GM23248 (cell line): ENCODE measurements at regions not wholly inside any gene's neighbourhood (a gene's known extent, or its start where the extent isn't known, plus 50 kb on each side); places are given as distances from the start of the nearest gene placed in this dataset.

Experiments used
- DNase-seq: peaks from one replicate; pipeline ENCODE4 v3.0.0-alpha.2; 2015
- H2AFZ ChIP-seq: fragments of 200-600 bp; sonication (generic); 2 replicates; pipeline ENCODE4 v1.6.1; 2016; ENCODE audit warnings: antibody characterized with exemption
- H3F3A ChIP-seq: fragments of 200-600 bp; sonication (generic); 2 replicates; pipeline ENCODE4 v1.6.1; 2016; ENCODE audit warnings: mild to moderate bottlenecking, antibody characterized with exemption, mixed run types; ENCODE audit not compliant: insufficient read depth
- H3K27ac ChIP-seq: fragments of 200-600 bp; sonication (generic); 2 replicates; pipeline ENCODE4 v1.5.1; 2016; ENCODE audit warnings: mild to moderate bottlenecking
- H3K27me3 ChIP-seq: fragments of 200-600 bp; sonication (generic); replicated peaks from 2 replicates; pipeline ENCODE4 v1.6.1; 2016; ENCODE audit warnings: mild to moderate bottlenecking; ENCODE audit not compliant: insufficient read depth
- H3K36me3 ChIP-seq: fragments of 200-600 bp; sonication (generic); 2 replicates; pipeline ENCODE4 v1.6.1; 2016; ENCODE audit warnings: low read depth, mild to moderate bottlenecking
- H3K4me1 ChIP-seq: fragments of 200-600 bp; sonication (generic); 2 replicates; pipeline ENCODE4 v1.6.1; 2016; ENCODE audit warnings: mild to moderate bottlenecking; ENCODE audit not compliant: insufficient read depth
- H3K4me2 ChIP-seq: fragments of 200-600 bp; sonication (generic); one replicate; pipeline ENCODE4 v1.6.1; 2016; ENCODE audit warnings: mild to moderate bottlenecking; ENCODE audit not compliant: unreplicated experiment
- H3K4me3 ChIP-seq: fragments of 200-600 bp; sonication (generic); 2 replicates; pipeline ENCODE4 v1.5.1; 2016; ENCODE audit warnings: mild to moderate bottlenecking
- H3K79me2 ChIP-seq: fragments of 200-600 bp; sonication (generic); 2 replicates; pipeline ENCODE4 v1.6.1; 2016; ENCODE audit warnings: mild to moderate bottlenecking; ENCODE audit not compliant: insufficient read depth
- H3K9ac ChIP-seq: fragments of 200-600 bp; sonication (generic); 2 replicates; pipeline ENCODE4 v1.6.1; 2016; ENCODE audit warnings: mild to moderate bottlenecking
- H3K9me2 ChIP-seq: fragments of 200-600 bp; sonication (generic); 2 replicates; pipeline ENCODE4 v1.6.1; 2016; ENCODE audit warnings: mixed run types, mild to moderate bottlenecking, moderate library complexity; ENCODE audit not compliant: insufficient read depth
- H3K9me3 ChIP-seq: fragments of 200-600 bp; sonication (generic); one replicate; pipeline ENCODE4 v1.6.1; 2017; ENCODE audit warnings: low read depth
- H4K20me1 ChIP-seq: fragments of 200-600 bp; sonication (generic); 2 replicates; pipeline ENCODE4 v1.6.0; 2016; ENCODE audit not compliant: insufficient read depth
- EZH2 ChIP-seq: fragments of 200-600 bp; sonication (generic); IDR thresholded peaks from 2 replicates; pipeline ENCODE4 v1.6.1; 2018; ENCODE audit warnings: antibody characterized with exemption, mild to moderate bottlenecking; ENCODE audit not compliant: insufficient read depth, poor library complexity, severe bottlenecking
- EZH2phosphoT487 ChIP-seq: fragments of 200-600 bp; sonication (generic); IDR thresholded peaks from 2 replicates; pipeline ENCODE4 v1.6.1; 2018; ENCODE audit warnings: antibody characterized with exemption, moderate library complexity, mild to moderate bottlenecking, low read depth; ENCODE audit not compliant: insufficient read depth
- WGBS, 2 experiments: methylation state at CpG; one replicate each; pipeline ENCODE4 v1.1.6; 2015 to 2017; ENCODE audit warnings: low lambda C conversion rate in 2 of 2, low coverage in 1 of 2; ENCODE audit errors: missing lambda C conversion rate in 2 of 2; 5-methylcytosine and 5-hydroxymethylcytosine counted together
- in situ Hi-C: fragments of 300-500 bp; cut with MboI; formaldehyde crosslinking; loops from 2 replicates; pipeline ENCODE4 v1.15.0; 2020

DNA sequence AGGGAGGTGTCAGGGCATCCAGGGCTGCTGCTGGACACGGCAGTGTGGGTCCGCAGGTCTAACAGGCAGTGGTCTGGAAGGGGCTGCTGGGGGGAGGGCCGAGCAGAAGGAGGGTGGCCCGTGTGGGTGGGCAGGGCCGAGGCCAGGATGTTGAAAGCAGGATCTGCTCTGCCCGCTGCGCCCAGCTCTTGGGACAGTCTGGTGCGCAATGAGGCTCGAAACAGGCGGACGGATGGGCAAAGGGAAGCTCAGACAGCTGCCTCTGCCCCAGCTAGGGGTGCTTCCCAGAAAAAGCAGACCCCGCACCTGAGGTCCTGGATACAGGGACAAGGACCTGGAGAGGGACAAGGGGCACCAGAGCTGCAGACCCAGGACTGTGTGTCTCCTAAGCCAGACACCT, 121.3 kb downstream of the FAM53A start:
- no peaks in the 10 kb centered on the region for H4K20me1 ChIP-seq
- H3K36me3 ChIP-seq, result no peaks in the 10 kb centered on the region
- no peak overlapping the region for H2AFZ ChIP-seq
- no peaks in the 10 kb centered on the region for H3K4me1 ChIP-seq
- DNase-seq, result no peak
- peaks cover 25% of the 10 kb centered on the region for H3K27me3 ChIP-seq
- in situ Hi-C loops, result no loop called here
- no peaks in the 10 kb centered on the region for H3K79me2 ChIP-seq
- WGBS, 2 experiments, result 63 to 69% methylated on average over 12 of the region's 12 CpGs
- no peak overlapping the region for H3K4me2 ChIP-seq
- no peaks in the 10 kb centered on the region for H3K9me3 ChIP-seq
- H3K9ac ChIP-seq, result no peak overlapping the region
- H3K27ac ChIP-seq, result no peak overlapping the region
- no peak for TF ChIP-seq EZH2
- TF ChIP-seq EZH2phosphoT487, result no peak
- H3K9me2 ChIP-seq, result no peaks in the 10 kb centered on the region
- no peak overlapping the region for H3K4me3 ChIP-seq
- H3F3A ChIP-seq, result no peaks in the 10 kb centered on the region

DNA sequence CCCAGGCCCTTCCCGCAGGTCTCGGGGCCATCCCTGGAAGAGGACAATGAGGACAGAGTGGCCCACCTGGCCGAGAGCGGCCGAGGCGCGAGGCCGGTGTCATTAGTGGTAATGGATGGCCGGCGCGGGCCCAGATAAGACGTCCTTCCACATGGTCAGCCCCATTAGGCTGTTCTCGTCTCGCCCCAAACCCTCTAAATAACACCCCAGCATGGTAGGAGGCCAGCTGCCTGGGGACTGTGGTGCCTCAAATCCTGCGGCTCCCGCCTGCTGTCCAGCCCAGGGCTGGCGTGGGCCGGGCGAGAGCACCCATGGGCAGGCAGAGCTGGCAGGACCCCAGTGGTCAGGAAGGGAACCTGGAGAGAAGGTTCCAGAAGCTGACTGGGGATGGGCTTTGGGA, 121.7 kb downstream of the FAM53A start:
- H3K9ac ChIP-seq, result no peak overlapping the region
- H3K9me2 ChIP-seq, result no peaks in the 10 kb centered on the region
- no peak overlapping the region for H2AFZ ChIP-seq
- TF ChIP-seq EZH2phosphoT487 (no peak), EZH2 (no peak)
- H3F3A ChIP-seq, result no peaks in the 10 kb centered on the region
- no peak for DNase-seq
- H3K4me1 ChIP-seq, result no peaks in the 10 kb centered on the region
- WGBS, 2 experiments, result 65 to 67% methylated on average over 19 of the region's 19 CpGs
- H3K27ac ChIP-seq, result no peak overlapping the region
- H3K36me3 ChIP-seq, result no peaks in the 10 kb centered on the region
- H3K79me2 ChIP-seq, result no peaks in the 10 kb centered on the region
- H3K4me3 ChIP-seq, result no peak overlapping the region
- H3K9me3 ChIP-seq, result no peaks in the 10 kb centered on the region
- H3K27me3 ChIP-seq, result peaks cover 27% of the 10 kb centered on the region
- H4K20me1 ChIP-seq, result no peaks in the 10 kb centered on the region
- no peak overlapping the region for H3K4me2 ChIP-seq
- in situ Hi-C loops, result no loop called here

DNA sequence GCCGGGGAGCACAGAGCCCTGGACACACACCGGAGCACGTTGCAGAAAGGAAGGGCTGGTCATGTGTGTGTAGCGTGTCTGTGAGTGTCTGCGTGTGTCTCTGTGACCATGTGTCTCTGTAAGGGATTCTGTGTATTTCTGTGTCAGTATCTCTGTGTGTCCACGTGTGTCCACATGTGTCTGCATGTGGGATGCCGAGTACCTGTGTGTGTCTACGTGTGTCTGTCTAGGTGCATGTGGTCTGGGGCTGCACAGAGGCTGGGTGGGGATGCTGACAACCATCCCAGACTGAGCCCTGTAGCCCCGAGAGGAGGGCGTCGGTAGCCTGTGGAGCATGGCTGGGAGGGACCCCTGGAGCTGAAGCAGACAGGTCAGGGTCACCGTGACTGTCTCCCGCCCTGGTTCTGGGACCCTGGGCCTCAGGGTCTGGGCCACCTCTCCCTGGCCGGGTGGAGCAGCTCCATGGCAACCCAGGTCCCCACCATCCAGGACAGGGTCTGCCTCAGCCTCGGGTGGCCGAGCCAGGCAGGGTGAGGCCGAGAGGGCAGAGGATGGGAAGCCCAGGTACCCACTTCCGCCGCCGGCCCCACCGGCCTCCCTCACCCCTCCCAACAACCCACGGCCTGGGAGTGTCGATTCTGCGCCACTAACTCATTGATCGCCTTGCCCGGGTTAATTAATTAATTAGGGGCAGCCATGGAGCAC, 122.7 kb downstream of the FAM53A start:
- no peak overlapping the region for H3K4me2 ChIP-seq
- no peaks in the 10 kb centered on the region for H3K36me3 ChIP-seq
- H3K4me3 ChIP-seq, result no peak overlapping the region
- no peak overlapping the region for H2AFZ ChIP-seq
- no peaks in the 10 kb centered on the region for H3K9me3 ChIP-seq
- no peak overlapping the region for H3K27ac ChIP-seq
- no peaks in the 10 kb centered on the region for H4K20me1 ChIP-seq
- H3K79me2 ChIP-seq, result no peaks in the 10 kb centered on the region
- no peak for TF ChIP-seq EZH2
- no peak for TF ChIP-seq EZH2phosphoT487
- no peak overlapping the region for H3K9ac ChIP-seq
- H3K4me1 ChIP-seq, result no peaks in the 10 kb centered on the region
- H3K9me2 ChIP-seq, result no peaks in the 10 kb centered on the region
- DNase-seq, result no peak
- peaks cover 30% of the 10 kb centered on the region for H3K27me3 ChIP-seq
- in situ Hi-C loops, result no loop called here
- H3F3A ChIP-seq, result no peaks in the 10 kb centered on the region
- WGBS, 2 experiments, result 75 to 80% methylated on average over 20 to 26 of the region's 26 CpGs

DNA sequence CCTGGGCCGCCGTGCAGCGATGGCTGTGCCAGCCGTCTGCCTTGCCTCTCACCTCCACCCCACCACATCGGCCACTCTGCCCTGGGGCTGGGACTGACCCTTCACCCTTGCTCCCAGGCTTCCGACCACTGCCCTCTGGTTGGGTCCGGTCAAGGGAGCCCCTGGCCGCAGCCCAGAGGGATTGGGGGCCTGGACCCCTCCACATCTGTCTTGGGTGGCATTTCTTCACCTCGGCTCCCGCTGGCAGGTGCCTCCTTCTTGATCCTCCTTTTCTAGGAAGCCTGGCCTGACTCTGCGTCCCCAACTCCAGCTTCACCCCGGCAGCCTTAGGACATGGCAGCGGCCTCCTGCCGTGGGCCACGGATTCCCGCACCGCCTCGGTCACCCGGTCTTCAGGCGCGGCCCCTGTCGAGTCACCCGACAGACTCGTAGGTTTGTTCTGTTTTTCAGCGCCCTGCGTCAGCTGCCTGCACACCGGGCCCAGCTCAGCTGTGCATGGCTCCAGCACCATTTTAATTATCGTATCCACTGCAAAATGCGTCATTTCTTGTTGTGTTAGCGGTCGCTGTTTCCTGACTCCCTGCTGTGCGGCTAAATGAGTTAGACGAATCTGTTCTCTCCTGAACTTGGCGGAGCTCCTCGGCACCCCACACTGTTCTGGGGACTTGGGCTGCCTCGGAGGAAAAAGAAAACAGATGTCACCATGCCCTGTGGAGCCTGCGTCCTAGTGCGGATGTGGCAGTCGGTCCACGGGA, 124.0 kb downstream of the FAM53A start:
- TF ChIP-seq EZH2phosphoT487 (no peak), EZH2 (no peak)
- H3F3A ChIP-seq, result no peaks in the 10 kb centered on the region
- no peak overlapping the region for H3K4me3 ChIP-seq
- H4K20me1 ChIP-seq, result no peaks in the 10 kb centered on the region
- H3K4me1 ChIP-seq, result no peaks in the 10 kb centered on the region
- no peak overlapping the region for H3K27ac ChIP-seq
- H3K9me2 ChIP-seq, result no peaks in the 10 kb centered on the region
- H3K9me3 ChIP-seq, result no peaks in the 10 kb centered on the region
- no peaks in the 10 kb centered on the region for H3K36me3 ChIP-seq
- H3K4me2 ChIP-seq, result no peak overlapping the region
- peak; percentile 36 for DNase-seq
- peaks cover 29% of the 10 kb centered on the region for H3K27me3 ChIP-seq
- H3K79me2 ChIP-seq, result no peaks in the 10 kb centered on the region
- in situ Hi-C loops, result no loop called here
- H2AFZ ChIP-seq, result no peak overlapping the region
- 46 to 49% methylated on average over 39 to 40 of the region's 40 CpGs for WGBS, 2 experiments
- H3K9ac ChIP-seq, result no peak overlapping the region
